Mammary epithelial cell (primary cell): ENCODE measurements at regions not wholly inside any gene's neighbourhood (a gene's known extent, or its start where the extent isn't known, plus 50 kb on each side); places are given as distances from the start of the nearest gene placed in this dataset.

Source experiments
- EZH2 ChIP-seq: IDR thresholded peaks from 2 replicates; pipeline ENCODE4 v1.6.1; 2012; ENCODE audit warnings: low read length, inconsistent platforms, borderline replicate concordance
- TF ChIP-seq, protein P1 (sequence below), 2 donors: IDR thresholded peaks in 1 of 2; conservative IDR thresholded peaks in 1 of 2; 2 replicates each; pipeline ENCODE4 v1.5.1; 2011 to 2012; ENCODE audit warnings: inconsistent platforms in 2 of 2, low read length in 2 of 2, mild to moderate bottlenecking in 2 of 2, control low read depth in 1 of 2, low read depth in 1 of 2; ENCODE audit not compliant: insufficient read depth in 1 of 2; ENCODE audit errors: extremely low read depth in 1 of 2

DNA sequence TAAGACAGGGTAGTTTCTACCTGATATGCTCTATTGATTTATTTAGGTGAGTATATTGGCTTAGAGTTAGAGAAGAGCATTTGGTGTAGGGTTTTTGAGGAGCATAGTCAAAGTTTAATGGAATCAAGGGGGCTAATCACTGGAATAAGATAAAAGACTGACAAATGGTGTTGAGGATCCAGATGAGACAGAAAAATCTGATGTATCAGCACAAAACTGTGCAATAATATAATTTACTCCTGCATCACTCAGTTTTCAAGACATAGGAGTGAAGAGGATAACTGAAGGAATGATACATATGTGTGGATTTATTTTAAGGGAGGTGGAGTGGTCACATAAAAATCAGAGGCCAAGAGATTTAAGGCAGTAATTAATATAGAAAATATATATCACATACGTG lies 339.2 kb downstream of the NYAP2 start:
- TF ChIP-seq, protein P1, sequence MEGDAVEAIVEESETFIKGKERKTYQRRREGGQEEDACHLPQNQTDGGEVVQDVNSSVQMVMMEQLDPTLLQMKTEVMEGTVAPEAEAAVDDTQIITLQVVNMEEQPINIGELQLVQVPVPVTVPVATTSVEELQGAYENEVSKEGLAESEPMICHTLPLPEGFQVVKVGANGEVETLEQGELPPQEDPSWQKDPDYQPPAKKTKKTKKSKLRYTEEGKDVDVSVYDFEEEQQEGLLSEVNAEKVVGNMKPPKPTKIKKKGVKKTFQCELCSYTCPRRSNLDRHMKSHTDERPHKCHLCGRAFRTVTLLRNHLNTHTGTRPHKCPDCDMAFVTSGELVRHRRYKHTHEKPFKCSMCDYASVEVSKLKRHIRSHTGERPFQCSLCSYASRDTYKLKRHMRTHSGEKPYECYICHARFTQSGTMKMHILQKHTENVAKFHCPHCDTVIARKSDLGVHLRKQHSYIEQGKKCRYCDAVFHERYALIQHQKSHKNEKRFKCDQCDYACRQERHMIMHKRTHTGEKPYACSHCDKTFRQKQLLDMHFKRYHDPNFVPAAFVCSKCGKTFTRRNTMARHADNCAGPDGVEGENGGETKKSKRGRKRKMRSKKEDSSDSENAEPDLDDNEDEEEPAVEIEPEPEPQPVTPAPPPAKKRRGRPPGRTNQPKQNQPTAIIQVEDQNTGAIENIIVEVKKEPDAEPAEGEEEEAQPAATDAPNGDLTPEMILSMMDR (conservative IDR thresholded peaks at IDR 0.05 in 1 of 2, IDR thresholded peaks at IDR 0.05 in 1 of 2; ENCODE audit: extremely low read depth in 1 of 2, insufficient read depth in 1 of 2, low read depth in 1 of 2, low read length in 2 of 2): no peak
- no peak for TF ChIP-seq EZH2
